ENCODE measurements at regions not wholly inside any gene's neighbourhood (a gene's known extent, or its start where the extent isn't known, plus 50 kb on each side); places are given as distances from the start of the nearest gene placed in this dataset.
A peak's percentile ranks its signal among the peaks of the same experiment; 100 is the strongest.
"Not testable (repeated sequence)": the region's sequence is repeated elsewhere in the genome, so short reads cannot be mapped to it uniquely, and the experiment has no call there.

DNA sequence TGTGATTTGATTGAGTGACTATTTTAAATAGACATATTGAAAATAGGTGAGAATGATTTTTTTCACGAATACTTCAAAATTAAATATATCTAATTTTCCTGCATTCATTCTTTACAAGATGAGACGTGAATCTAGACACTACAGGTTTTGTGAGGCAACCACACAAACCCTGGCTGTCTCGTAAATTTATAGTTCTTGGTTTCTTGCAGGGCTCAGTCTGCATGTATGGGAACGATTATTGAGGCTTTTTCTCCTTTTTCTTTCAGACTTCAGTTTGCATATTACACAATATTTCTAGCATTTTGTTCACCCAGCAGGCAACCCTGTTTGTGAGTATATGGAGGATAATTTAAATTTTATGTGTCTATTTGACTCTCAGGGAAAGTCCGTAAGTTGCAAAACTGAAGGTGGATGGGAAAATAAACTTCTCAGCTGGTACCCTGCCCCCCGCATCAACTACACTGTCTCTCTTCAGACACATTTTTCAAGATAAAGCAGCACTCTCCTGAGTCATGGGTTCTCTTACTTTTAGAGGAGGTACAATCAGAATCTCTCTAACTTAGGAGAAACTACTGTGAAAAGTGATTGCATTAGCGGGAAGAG, 1349.3 kb downstream of the GRIK2 start:
- intact Hi-C loops (cut with DNase I), result no loop called here
- DNase-seq (ENCODE audit: low spot score), result no peak

DNA sequence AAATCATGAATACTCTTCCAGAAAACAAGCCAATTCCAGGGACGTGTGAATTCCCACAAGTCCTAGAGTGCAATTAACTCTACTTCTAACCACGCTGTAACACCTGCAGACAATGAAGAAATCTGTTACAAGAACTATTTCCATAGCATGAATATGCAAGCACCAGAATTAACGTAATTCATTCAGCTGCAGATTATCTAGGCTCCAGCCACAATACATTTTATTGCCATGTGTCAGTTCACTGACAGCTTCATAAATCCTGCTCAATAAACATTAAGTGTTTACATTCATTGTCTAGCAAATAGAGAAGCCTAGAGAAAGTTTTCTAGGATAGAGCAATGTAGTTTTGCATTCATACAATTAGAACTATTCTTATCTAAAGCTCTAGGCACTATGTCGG, 1348.5 kb downstream of the GRIK2 start:
- DNase-seq (ENCODE audit: low spot score), result no peak
- intact Hi-C loops (cut with DNase I), result no loop called here

- no peak for DNase-seq (ENCODE audit: low spot score)
- intact Hi-C loops (cut with DNase I), result no loop called here
Observed at GRCh38 chr6:102736941-102737368, 1343.4 kb downstream of the GRIK2 start.

GRCh38 chr6:102732898-102733297, 1339.4 kb downstream of the GRIK2 start:
- no peak for DNase-seq (ENCODE audit: low spot score)
- intact Hi-C loops (cut with DNase I), result no loop called here

- DNase-seq (ENCODE audit: low spot score); intact Hi-C loops (cut with DNase I): not testable (repeated sequence)
Observed at GRCh38 chr6:102722086-102722485, 1328.6 kb downstream of the GRIK2 start.

DNA sequence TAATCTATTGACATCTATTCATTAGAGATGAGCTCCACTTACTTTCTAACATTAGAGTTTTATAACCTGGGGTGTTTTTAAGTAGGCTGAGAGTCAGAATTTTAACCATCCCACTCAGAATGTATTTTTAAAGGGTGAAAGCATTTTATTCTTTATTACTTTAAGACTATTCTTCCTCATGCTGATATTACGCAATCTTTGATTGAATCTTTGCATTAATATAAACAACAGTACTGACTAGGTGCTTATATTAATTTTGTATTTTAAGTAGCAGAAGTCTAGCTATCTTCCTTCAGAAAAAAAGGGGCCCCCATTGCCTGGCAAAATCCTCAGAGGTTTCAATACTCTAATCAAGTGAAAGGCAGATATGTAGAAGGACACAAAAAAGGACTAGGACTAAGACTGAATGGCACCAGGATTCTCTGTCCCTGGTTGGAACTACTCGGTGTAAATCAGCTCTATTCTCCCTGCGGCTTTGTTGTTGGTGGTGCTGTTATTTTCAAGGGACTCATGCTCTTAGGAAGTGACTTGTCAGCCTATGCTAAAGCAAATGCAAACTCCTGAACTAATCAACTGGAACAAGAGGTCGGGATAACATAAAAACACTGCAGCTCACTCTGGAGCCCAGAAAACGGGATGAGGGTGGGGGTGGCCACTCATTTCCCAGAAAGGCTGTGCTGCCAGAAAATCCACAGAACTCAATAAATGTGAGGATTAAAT, 1324.4 kb downstream of the GRIK2 start:
- no peak for DNase-seq (ENCODE audit: low spot score)
- intact Hi-C loops (cut with DNase I), result no loop called here

DNA sequence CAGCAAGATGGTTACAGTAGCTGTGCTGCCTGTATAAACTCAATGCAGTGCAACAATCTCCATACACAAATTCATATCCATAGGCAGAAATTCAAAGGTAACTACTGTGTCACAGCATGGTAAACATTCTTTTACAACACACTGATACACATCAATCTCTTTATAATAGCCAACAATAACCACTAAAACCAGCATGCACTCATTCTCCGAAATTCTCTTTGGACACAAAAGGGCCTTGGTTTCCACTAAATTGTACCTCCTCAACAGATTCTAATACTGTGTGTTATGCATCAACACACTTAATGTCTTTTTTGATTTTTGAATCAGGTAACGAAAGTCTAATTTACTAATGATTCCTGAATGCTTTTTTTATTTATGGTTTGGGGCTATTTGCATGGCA, 1323.7 kb downstream of the GRIK2 start:
- no peak for DNase-seq (ENCODE audit: low spot score)
- intact Hi-C loops (cut with DNase I), result no loop called here

DNA sequence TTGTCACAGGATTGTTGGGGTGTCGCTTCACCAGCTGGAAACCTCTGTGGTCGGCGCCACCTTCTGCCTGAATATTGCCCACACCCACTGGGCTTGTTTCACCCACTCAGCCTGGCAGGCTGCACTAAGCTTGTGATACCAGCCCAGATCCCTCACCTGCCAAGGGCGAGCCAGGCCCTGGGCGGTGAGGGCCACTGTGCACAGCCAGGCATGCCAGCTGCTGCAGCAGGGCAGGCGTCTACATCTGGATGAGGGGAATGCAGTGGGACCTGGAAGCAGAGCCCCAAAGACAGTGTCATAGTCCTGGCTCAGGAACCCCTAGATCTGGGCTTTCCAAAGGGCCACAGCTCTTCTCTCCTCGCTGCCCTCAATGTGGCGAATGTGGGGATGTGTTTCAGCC, 1307.5 kb downstream of the GRIK2 start:
- DNase-seq (ENCODE audit: low spot score), result peak; percentile 77
- intact Hi-C loops (cut with DNase I), result no loop called here

DNA sequence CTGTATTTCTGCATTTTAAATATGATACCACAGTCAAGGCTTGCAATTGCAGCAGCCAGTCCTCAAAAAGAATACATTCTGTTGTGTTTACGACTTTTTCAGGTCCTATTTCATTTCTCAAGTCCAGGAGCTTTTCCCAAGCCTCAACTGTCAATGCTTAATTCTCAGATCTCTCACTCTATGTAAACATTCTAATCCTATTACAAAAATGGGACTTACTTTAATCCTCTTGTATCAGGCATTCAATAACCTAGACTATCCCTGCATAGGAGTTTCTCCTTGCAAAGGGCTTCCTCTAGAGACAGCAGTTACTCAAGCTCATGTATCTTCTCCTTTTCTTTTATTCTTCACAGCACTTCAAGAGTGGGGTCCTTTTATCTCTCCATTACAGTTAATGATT, 1293.0 kb downstream of the GRIK2 start:
- intact Hi-C loops (cut with DNase I), result no loop called here
- no peak for DNase-seq (ENCODE audit: low spot score)

DNA sequence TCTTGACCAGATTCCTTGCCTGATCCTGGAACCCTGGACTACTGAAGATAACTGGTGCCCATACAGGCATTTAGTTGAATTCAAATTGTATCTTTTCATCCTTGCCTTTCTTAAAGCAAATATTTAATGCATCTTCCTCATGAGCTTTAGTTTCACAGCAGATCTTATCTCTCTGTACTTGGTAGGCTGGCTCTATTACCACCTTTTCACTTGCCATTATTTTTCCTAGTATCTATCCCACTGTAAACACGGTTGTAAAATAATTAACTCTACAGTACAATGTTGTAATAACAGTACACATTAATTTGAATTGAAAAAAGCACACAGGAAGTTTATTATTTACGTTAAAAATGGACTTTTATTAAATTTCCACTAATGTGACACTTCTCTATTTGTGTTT, 1286.9 kb downstream of the GRIK2 start:
- no peak for DNase-seq (ENCODE audit: low spot score)
- intact Hi-C loops (cut with DNase I), result no loop called here

DNA sequence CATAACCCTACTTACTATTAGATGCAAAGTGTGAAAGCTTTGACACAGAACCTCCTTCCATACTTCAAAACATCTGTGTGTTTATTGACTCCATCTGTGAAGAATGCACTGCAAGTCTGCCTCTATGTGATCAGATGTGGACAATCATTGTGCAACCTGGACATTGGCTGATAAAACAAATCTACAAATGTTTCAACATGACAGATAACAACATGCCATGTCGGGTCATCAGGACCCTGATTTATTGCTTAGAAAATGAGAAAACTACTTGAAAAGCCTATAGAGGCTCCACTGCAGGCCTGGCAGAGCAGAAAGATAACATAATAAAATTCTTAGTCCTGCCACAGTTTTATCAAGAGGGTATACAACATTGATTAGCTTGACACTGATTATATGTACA, 1286.4 kb downstream of the GRIK2 start:
- intact Hi-C loops (cut with DNase I), result no loop called here
- no peak for DNase-seq (ENCODE audit: low spot score)

GRCh38 chr6:102677225-102677624, 1283.7 kb downstream of the GRIK2 start:
- intact Hi-C loops (cut with DNase I), result no loop called here
- DNase-seq (ENCODE audit: low spot score), result no peak

GRCh38 chr6:102670735-102671134, 1277.2 kb downstream of the GRIK2 start:
- intact Hi-C loops (cut with DNase I), result no loop called here
- DNase-seq (ENCODE audit: low spot score), result no peak

- DNase-seq (ENCODE audit: low spot score), result no peak
- intact Hi-C loops (cut with DNase I), result no loop called here
Observed at GRCh38 chr6:102662851-102663250, 1269.3 kb downstream of the GRIK2 start.

GRCh38 chr6:102660303-102660702, 1266.8 kb downstream of the GRIK2 start:
- intact Hi-C loops (cut with DNase I), result no loop called here
- DNase-seq (ENCODE audit: low spot score), result no peak

DNA sequence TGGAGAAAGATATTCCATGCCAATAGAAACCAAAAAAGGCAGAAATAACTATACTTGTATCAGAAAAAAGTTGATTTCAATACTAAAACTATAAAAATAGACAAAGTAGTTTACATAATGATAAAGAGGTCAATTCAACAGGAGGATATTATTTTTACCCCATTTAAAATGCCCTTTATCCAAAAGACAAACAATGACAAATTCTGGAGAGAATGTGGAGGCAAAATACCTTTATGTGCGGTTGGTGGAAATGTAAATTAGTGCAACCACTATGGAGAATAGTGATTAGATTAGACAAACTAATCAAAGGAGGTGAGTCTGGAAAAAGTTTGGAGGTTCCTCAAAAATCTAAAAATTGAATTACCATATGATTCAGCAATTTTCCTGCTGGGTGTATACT, 1262.3 kb downstream of the GRIK2 start:
- intact Hi-C loops (cut with DNase I), result no loop called here
- no peak for DNase-seq (ENCODE audit: low spot score)

GRCh38 chr6:102641426-102641825, 1247.9 kb downstream of the GRIK2 start:
- no peak for DNase-seq (ENCODE audit: low spot score)
- intact Hi-C loops (cut with DNase I), result no loop called here

DNA sequence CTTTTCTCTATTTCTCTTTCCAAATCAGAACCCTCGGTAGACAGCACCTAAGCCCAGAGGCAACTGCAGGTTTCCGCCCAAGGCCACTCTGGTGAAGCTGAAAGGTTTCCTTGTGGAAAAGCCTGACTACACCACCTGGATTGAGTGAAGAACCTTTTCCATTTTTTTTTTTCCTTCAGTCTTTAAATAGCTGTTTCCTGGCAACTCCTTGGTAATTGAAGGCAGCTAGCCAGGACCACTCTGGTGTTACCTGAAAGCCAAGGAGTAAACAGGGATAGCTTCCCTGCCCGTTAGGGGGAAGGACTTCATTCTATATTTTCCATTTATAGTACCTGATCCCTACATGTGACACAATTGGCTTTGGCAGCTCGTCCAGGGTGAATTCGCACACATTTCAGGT, 1238.4 kb downstream of the GRIK2 start:
- DNase-seq (ENCODE audit: low spot score), result no peak
- intact Hi-C loops (cut with DNase I), result no loop called here

GRCh38 chr6:102623201-102623600, 1229.7 kb downstream of the GRIK2 start:
- intact Hi-C loops (cut with DNase I), result no loop called here
- DNase-seq (ENCODE audit: low spot score), result no peak

DNA sequence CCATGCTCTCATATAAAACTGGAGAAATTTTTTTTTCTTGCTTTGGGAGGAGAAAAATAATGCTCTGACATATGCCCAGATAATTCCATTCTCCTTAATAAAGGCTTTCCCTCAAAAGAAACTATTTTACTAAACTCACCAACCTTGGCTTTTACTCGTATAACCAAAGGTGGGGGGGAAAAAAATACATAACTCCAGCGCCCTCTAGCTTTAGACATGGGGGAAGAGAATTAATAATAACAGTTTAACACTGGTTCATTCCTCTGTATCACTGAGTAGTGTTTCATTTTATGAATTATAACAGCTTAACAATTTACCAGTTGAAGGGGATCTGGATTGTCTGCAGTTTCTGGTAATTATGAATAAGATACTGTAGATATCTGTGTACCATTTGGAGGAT, 1226.1 kb downstream of the GRIK2 start:
- intact Hi-C loops (cut with DNase I), result no loop called here
- DNase-seq (ENCODE audit: low spot score), result no peak

DNA sequence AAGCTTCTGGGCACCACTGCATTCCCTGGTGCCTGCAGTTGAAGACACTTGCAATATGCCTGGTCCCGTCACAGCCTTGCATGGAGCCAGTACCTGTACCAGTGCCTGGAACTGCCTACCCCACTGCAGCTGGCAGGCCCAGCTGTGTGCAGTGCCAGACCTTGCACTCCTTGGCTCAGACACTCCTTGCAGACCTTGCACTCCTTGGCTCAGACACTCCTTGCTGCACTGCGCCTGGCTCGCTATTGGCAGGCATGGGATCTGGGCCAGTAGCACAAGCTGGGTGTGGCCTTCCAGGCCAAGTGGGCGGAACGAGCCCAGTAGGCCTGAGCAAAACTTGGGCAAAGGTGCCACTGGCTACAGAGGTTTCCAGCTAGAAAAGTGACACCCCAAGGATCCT, 1189.1 kb downstream of the GRIK2 start:
- no peak for DNase-seq (ENCODE audit: low spot score)
- intact Hi-C loops (cut with DNase I), result no loop called here
